GM10266 (cell line): ENCODE measurements at regions not wholly inside any gene's neighbourhood (a gene's known extent, or its start where the extent isn't known, plus 50 kb on each side); places are given as distances from the start of the nearest gene placed in this dataset.

Experiments used
- DNase-seq: peaks from one replicate; pipeline ENCODE4 v3.0.0; 2012; ENCODE audit errors: extremely low spot score
- CTCF ChIP-seq: IDR thresholded peaks from 2 replicates; pipeline ENCODE4 v1.5.1; 2012; ENCODE audit warnings: mild to moderate bottlenecking, low read depth; ENCODE audit not compliant: control insufficient read depth, insufficient read depth; ENCODE audit errors: missing control alignments

GRCh38 chr17:72069586-72070202 lies 51.1 kb upstream of the SOX9 start:
- no peak for DNase-seq
- TF ChIP-seq CTCF, result no peak
